Neural progenitor cell (in vitro differentiated cells): ENCODE measurements at regions not wholly inside any gene's neighbourhood (a gene's known extent, or its start where the extent isn't known, plus 50 kb on each side); places are given as distances from the start of the nearest gene placed in this dataset.

ENCODE experiments used
- DNase-seq: peaks from one replicate; pipeline ENCODE4 v3.0.0-alpha.2; 2016; ENCODE audit warnings: low spot score
- H2AFZ ChIP-seq: fragments of 200-600 bp; sonication (generic); replicated peaks from 2 replicates; pipeline ENCODE4 v1.6.1; 2016; ENCODE audit warnings: antibody characterized with exemption
- H3F3A ChIP-seq: fragments of 200-600 bp; sonication (generic); 2 replicates; pipeline ENCODE4 v1.6.1; 2016; ENCODE audit warnings: antibody characterized with exemption, low read depth
- H3K27ac ChIP-seq: fragments of 200-600 bp; sonication (generic); 2 replicates; pipeline ENCODE4 v1.5.1; 2016; ENCODE audit warnings: mild to moderate bottlenecking
- H3K27me3 ChIP-seq: fragments of 200-600 bp; sonication (generic); 2 replicates; pipeline ENCODE4 v1.6.1; 2016; ENCODE audit warnings: mild to moderate bottlenecking, moderate library complexity
- H3K36me3 ChIP-seq: fragments of 200-600 bp; sonication (generic); 2 replicates; pipeline ENCODE4 v1.5.1; 2016
- H3K4me1 ChIP-seq: fragments of 200-600 bp; sonication (generic); 2 replicates; pipeline ENCODE4 v1.6.1; 2016; ENCODE audit warnings: mixed run types
- H3K4me2 ChIP-seq: fragments of 200-600 bp; sonication (generic); 2 replicates; pipeline ENCODE4 v1.6.1; 2016
- H3K4me3 ChIP-seq: fragments of 200-600 bp; sonication (generic); 2 replicates; pipeline ENCODE4 v1.5.1; 2016
- H3K79me2 ChIP-seq: fragments of 200-600 bp; sonication (generic); 2 replicates; pipeline ENCODE4 v1.6.1; 2016; ENCODE audit warnings: low read depth
- H3K9ac ChIP-seq: fragments of 200-600 bp; sonication (generic); 2 replicates; pipeline ENCODE4 v1.6.1; 2016
- H3K9me3 ChIP-seq: fragments of 200-600 bp; sonication (generic); 2 replicates; pipeline ENCODE4 v1.5.1; 2016; ENCODE audit warnings: low read depth
- H4K20me1 ChIP-seq: fragments of 200-600 bp; sonication (generic); 2 replicates; pipeline ENCODE4 v1.6.1; 2016; ENCODE audit warnings: low read depth
- H3K27ac Mint-ChIP-seq: 3 replicates; pipeline ENCODE4 v1.8.0; 2021; ENCODE audit warnings: mixed read lengths
- H3K27me3 Mint-ChIP-seq: 2 replicates; pipeline ENCODE4 v1.8.0; 2022; ENCODE audit warnings: low read depth, mild to moderate bottlenecking, inconsistent platforms, moderate library complexity, mixed read lengths; ENCODE audit not compliant: insufficient read depth
- H3K36me3 Mint-ChIP-seq: 3 replicates; pipeline ENCODE4 v1.8.0; 2021; ENCODE audit warnings: mixed read lengths
- H3K4me1 Mint-ChIP-seq: 3 replicates; pipeline ENCODE4 v1.8.0; 2021; ENCODE audit warnings: mixed read lengths
- H3K4me3 Mint-ChIP-seq: 3 replicates; pipeline ENCODE4 v1.8.0; 2021; ENCODE audit warnings: mild to moderate bottlenecking, moderate library complexity, mixed read lengths
- H3K9me3 Mint-ChIP-seq: 3 replicates; pipeline ENCODE4 v1.8.0; 2020; ENCODE audit warnings: mixed read lengths
- CTCF ChIP-seq: fragments of 200-600 bp; sonication (generic); IDR thresholded peaks from 2 replicates; pipeline ENCODE4 v1.5.1; 2017; ENCODE audit warnings: antibody characterized with exemption, mild to moderate bottlenecking
- EZH2 ChIP-seq: fragments of 200-600 bp; sonication (generic); IDR thresholded peaks from 2 replicates; pipeline ENCODE4 v1.6.1; 2017; ENCODE audit warnings: antibody characterized with exemption, mild to moderate bottlenecking, moderate library complexity
- EZH2phosphoT487 ChIP-seq: fragments of 200-600 bp; sonication (generic); IDR thresholded peaks from 2 replicates; pipeline ENCODE4 v1.6.1; 2017; ENCODE audit warnings: antibody characterized with exemption

DNA sequence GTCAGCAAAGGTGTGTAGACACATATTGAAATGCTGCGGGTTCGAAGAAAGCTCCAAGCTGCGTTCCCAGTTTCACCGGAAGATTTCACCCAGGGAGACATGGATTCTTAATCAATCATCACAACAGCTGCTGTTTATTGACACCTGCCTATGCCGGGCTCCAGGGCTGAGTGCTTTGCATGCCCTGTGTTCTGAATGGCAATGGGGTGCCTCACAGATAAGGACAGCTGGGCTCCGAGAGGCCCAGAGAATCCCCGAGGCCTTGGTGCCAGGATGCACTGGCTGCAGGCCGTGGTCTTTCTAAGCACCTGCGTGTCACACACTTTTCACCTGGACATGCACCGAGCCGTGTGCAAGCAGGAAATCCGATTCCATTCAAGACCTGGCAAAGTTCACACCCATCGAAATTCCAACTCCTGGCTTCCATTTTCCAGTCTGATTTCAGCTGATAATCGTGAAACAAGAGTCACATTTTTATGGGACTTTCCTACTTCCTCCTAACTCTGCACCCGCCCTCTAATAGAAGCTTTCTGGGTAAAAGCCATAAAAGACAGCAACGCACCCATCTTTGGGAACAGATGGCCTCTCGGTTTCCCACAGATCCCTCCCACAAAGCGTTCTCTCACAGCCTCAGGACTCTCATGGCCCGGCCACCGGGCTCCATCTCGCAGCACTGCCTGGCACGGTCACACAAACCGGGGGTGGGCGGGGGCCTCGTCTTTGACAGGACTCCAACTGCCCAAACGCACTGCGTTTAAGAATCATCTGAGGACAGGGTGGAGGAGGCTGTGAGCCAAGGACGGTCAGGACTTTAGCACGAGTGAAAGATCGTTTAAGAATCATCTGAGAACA, 245.6 kb upstream of the SALL3 start:
- Histone ChIP-seq H4K20me1 (no peaks in the 10 kb centered on the region), H3F3A (no peaks in the 10 kb centered on the region), H3K27ac (no peak overlapping the region), H3K27me3 (no peaks in the 10 kb centered on the region), H3K79me2 (no peaks in the 10 kb centered on the region), H3K4me2 (no peak overlapping the region), H3K9me3 (no peaks in the 10 kb centered on the region), H3K36me3 (no peaks in the 10 kb centered on the region), H2AFZ (no peak overlapping the region), H3K4me1 (no peaks in the 10 kb centered on the region), H3K9ac (no peak overlapping the region), H3K4me3 (no peak overlapping the region)
- Mint-ChIP-seq H3K36me3 (no peaks in the 10 kb centered on the region), H3K27me3 (peaks cover 18% of the 10 kb centered on the region), H3K9me3 (no peaks in the 10 kb centered on the region), H3K4me1 (no peaks in the 10 kb centered on the region), H3K27ac (no peak overlapping the region), H3K4me3 (no peak overlapping the region)
- DNase-seq, result no peak
- no peak for TF ChIP-seq CTCF
- no peak for TF ChIP-seq EZH2phosphoT487
- TF ChIP-seq EZH2, result no peak

- Mint-ChIP-seq H3K36me3 (no peaks in the 10 kb centered on the region), H3K4me3 (no peak overlapping the region), H3K4me1 (no peaks in the 10 kb centered on the region), H3K27ac (no peak overlapping the region), H3K9me3 (no peaks in the 10 kb centered on the region), H3K27me3 (peaks cover 18% of the 10 kb centered on the region)
- H3K4me2 ChIP-seq, result no peak overlapping the region
- no peak overlapping the region for H2AFZ ChIP-seq
- no peaks in the 10 kb centered on the region for H3K79me2 ChIP-seq
- no peak for DNase-seq
- H3K27me3 ChIP-seq, result no peaks in the 10 kb centered on the region
- H4K20me1 ChIP-seq, result no peaks in the 10 kb centered on the region
- no peak for TF ChIP-seq EZH2
- no peak for TF ChIP-seq CTCF
- no peak for TF ChIP-seq EZH2phosphoT487
- H3K9ac ChIP-seq, result no peak overlapping the region
- no peak overlapping the region for H3K4me3 ChIP-seq
- no peaks in the 10 kb centered on the region for H3K36me3 ChIP-seq
- H3K9me3 ChIP-seq, result no peaks in the 10 kb centered on the region
- no peaks in the 10 kb centered on the region for H3F3A ChIP-seq
- H3K27ac ChIP-seq, result no peak overlapping the region
- no peaks in the 10 kb centered on the region for H3K4me1 ChIP-seq
Measured at GRCh38 chr18:78734614-78734945, 245.0 kb upstream of the SALL3 start.

DNA sequence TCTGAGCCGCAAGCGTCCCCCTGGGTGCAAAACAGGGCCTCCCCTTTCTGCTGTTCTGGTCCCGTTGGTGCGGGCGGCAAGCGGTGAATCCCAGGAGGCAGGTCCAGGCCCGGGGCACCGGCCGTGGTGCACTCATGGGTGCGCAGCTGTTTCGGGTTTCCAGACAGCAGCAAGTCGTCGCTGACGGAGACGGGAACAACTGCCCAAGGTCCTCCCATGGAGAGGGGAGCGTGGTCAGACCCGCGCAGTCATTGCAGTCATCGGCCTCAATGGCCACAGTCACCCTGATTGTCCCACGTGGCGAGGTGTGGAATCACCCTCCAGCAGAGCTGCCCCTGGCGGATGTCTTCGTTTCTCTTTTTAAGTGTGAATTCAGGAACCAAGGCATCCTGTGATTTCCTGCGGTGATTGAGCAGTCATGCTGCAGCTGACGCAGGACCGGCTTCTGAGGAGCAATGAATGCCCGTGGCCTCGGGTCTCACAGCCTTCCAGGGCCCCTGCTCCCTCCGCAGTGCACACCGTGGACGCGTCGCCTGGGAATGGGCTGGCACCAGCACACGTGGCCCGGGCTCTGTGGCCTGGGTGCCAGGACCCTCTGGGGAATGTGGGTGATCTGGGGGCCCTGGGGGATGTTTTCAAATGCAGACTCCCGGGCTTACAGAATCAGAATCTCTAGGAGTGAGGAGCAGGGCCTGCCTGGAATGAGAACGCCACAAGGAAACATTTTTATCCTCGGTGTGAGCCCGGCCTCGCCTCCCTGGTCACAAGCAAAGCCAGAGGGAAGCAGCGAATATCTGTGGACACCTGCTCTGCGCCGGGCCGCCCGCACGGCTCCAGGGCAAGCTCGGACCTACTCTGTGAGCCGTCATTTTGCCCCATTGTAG, 244.2 kb upstream of the SALL3 start:
- no peak overlapping the region for H3K27ac Mint-ChIP-seq
- H3K4me1 Mint-ChIP-seq, result no peaks in the 10 kb centered on the region
- Histone ChIP-seq H4K20me1 (no peaks in the 10 kb centered on the region), H3K79me2 (no peaks in the 10 kb centered on the region), H3K27me3 (no peaks in the 10 kb centered on the region), H3K36me3 (no peaks in the 10 kb centered on the region), H3K4me2 (no peak overlapping the region), H3K9me3 (no peaks in the 10 kb centered on the region), H3K27ac (no peak overlapping the region), H3K9ac (no peak overlapping the region), H3K4me1 (no peaks in the 10 kb centered on the region), H3F3A (no peaks in the 10 kb centered on the region), H3K4me3 (no peak overlapping the region), H2AFZ (no peak overlapping the region)
- no peak for TF ChIP-seq EZH2phosphoT487
- no peak for TF ChIP-seq EZH2
- no peak for TF ChIP-seq CTCF
- no peak for DNase-seq
- peaks cover 12% of the 10 kb centered on the region for H3K27me3 Mint-ChIP-seq
- no peaks in the 10 kb centered on the region for H3K36me3 Mint-ChIP-seq
- no peak overlapping the region for H3K4me3 Mint-ChIP-seq
- no peaks in the 10 kb centered on the region for H3K9me3 Mint-ChIP-seq
